Mammary epithelial cell (primary cell): ENCODE measurements at regions not wholly inside any gene's neighbourhood (a gene's known extent, or its start where the extent isn't known, plus 50 kb on each side); places are given as distances from the start of the nearest gene placed in this dataset.

Experiments used
- CTCF ChIP-seq, 2 donors: IDR thresholded peaks in 1 of 2; conservative IDR thresholded peaks in 1 of 2; 2 replicates each; pipeline ENCODE4 v1.5.1; 2011 to 2012; ENCODE audit warnings: inconsistent platforms in 2 of 2, low read length in 2 of 2, mild to moderate bottlenecking in 2 of 2, control low read depth in 1 of 2, low read depth in 1 of 2; ENCODE audit not compliant: insufficient read depth in 1 of 2; ENCODE audit errors: extremely low read depth in 1 of 2
- EZH2 ChIP-seq: IDR thresholded peaks from 2 replicates; pipeline ENCODE4 v1.6.1; 2012; ENCODE audit warnings: low read length, inconsistent platforms, borderline replicate concordance

DNA sequence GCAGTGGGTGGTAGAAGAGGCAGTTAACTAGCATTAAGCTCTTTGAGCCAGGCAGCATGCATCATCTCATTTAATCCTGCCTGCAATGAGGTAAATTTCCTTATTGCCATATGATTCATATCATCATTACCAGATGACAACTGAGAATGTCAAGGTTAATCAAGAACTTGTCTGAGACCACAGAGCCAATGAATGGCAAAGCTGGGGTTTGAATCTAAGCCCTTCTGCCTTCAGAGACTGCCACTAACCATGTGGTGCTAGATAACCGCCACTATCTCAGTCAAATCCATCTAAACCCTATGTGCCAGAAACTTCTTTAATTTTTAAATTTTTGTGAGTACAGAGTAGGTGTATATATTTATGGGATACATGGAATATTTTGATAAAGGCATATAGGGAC is 77.8 kb upstream of the GRIP1 start:
- TF ChIP-seq CTCF (conservative IDR thresholded peaks at IDR 0.05 in 1 of 2, IDR thresholded peaks at IDR 0.05 in 1 of 2; ENCODE audit: extremely low read depth in 1 of 2, insufficient read depth in 1 of 2, low read depth in 1 of 2, low read length in 2 of 2) (no peak), EZH2 (no peak)
